SK-N-SH (cell line): ENCODE measurements at regions not wholly inside any gene's neighbourhood (a gene's known extent, or its start where the extent isn't known, plus 50 kb on each side); places are given as distances from the start of the nearest gene placed in this dataset.

Source experiments
- CTCF ChIP-seq: fragments of 200-600 bp; sonication (generic); IDR thresholded peaks from 2 replicates; pipeline ENCODE4 v1.6.1; 2017; ENCODE audit warnings: antibody characterized with exemption, mild to moderate bottlenecking, moderate library complexity
- FOXJ3 ChIP-seq: sonication (generic); formaldehyde crosslinking; IDR thresholded peaks from 2 replicates; pipeline ENCODE4 v1.5.1; 2020; ENCODE audit warnings: mild to moderate bottlenecking, missing genetic modification reagents
- GABPA ChIP-seq: IDR thresholded peaks from 2 replicates; pipeline ENCODE4 v1.4.0; 2012; ENCODE audit warnings: low read depth, mild to moderate bottlenecking
- MAX ChIP-seq: IDR thresholded peaks from 2 replicates; pipeline ENCODE4 v1.4.0; 2012; ENCODE audit warnings: low read depth
- MEF2A ChIP-seq: IDR thresholded peaks from 2 replicates; pipeline ENCODE4 v1.4.0; 2012; ENCODE audit warnings: low read depth, borderline replicate concordance
- RCOR1 ChIP-seq: fragments of 150-350 bp; IDR thresholded peaks from 2 replicates; pipeline ENCODE4 v1.6.1; 2017; ENCODE audit warnings: antibody characterized with exemption, low read length
- RXRA ChIP-seq: IDR thresholded peaks from 2 replicates; pipeline ENCODE4 v1.4.0; 2012; ENCODE audit warnings: low read depth, mild to moderate bottlenecking, borderline replicate concordance
- SMC3 ChIP-seq: IDR thresholded peaks from 2 replicates; pipeline ENCODE4 v1.6.1; 2012; ENCODE audit warnings: low read depth, low read length, improper control_type of control experiment

GRCh38 chr6:90928051-90928450, 341.2 kb upstream of the MAP3K7 start:
- TF ChIP-seq RCOR1 = no peak
- TF ChIP-seq CTCF = no peak
- TF ChIP-seq SMC3 = no peak
- TF ChIP-seq MEF2A = no peak
- TF ChIP-seq RXRA = no peak
- TF ChIP-seq GABPA = no peak
- no peak for TF ChIP-seq FOXJ3
- TF ChIP-seq MAX = no peak
